HG03520 (cell line): ENCODE measurements at regions not wholly inside any gene's neighbourhood (a gene's known extent, or its start where the extent isn't known, plus 50 kb on each side); places are given as distances from the start of the nearest gene placed in this dataset.
"Not testable (repeated sequence)": the region's sequence is repeated elsewhere in the genome, so short reads cannot be mapped to it uniquely, and the experiment has no call there.

Experiments used
- ATAC-seq: cut with Tn5 transposase; IDR thresholded peaks from one replicate; pipeline ENCODE4 v1.9.1; 2021; ENCODE audit warnings: mild to moderate bottlenecking, moderate library complexity; ENCODE audit not compliant: unreplicated experiment

GRCh38 chr3:22729981-22730380 is 473.1 kb upstream of the UBE2E2 start:
- ATAC-seq = no peak

DNA sequence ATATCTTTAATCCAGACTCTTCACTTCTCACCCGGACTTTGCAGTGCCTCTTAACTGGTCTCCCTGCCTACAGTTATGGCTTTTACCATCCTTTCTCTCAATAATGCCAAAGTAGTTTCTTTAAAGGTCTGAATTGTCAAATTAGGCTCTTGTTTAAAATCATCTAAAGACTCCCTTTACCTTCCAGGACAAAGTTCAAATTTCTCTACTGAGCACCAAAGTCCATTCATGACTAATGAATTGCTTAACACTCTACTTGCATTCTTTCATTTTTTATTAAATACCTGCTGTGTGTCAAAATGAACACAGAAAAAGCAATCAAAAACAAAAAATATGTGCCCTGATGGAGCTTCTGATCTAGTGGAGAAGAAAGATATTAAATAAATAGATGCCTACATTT is 472.4 kb upstream of the UBE2E2 start:
- ATAC-seq = no peak

- no peak for ATAC-seq
Measured at GRCh38 chr3:22731901-22732300, 471.2 kb upstream of the UBE2E2 start.

- ATAC-seq = no peak
Measured at GRCh38 chr3:22732641-22733040, 470.5 kb upstream of the UBE2E2 start.

- no peak for ATAC-seq
Measured at GRCh38 chr3:22734207-22734606, 468.9 kb upstream of the UBE2E2 start.

DNA sequence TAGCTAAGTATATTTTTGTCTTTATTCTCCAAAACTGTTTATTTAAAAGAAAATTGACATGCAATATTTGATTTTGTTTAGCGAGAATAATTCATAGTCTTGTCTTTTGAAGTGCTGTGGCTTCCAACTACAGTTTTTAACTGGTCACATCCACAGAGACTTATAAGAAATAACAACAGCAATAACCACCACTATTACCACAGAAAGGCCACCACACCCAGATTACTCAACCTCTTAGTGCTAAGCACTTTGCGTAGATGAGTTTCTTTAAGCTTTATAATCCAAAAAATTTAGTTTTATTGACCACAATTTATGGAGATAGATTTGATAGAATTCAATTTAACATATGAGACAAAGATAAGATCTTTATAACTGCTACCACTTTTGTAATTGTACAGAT is 468.4 kb upstream of the UBE2E2 start:
- no peak for ATAC-seq

DNA sequence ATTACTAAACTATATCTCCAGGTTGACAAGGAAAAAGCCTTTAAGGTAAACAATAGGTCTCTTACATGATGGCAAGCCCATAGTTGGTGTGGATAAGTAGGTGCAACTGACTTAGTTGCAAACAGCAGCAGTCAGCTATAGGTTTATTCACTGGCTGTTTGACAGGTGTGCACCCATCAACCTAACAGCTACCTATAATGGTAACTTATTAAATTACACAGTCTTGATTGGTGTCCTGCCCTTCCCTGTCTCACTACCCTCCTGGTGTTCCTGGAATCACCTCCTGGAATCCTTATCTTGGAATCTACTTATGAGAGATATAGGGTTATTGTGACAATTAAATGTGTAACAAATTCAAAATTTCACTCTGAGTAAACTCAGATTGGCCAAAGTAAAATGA is 467.8 kb upstream of the UBE2E2 start:
- ATAC-seq = no peak

DNA sequence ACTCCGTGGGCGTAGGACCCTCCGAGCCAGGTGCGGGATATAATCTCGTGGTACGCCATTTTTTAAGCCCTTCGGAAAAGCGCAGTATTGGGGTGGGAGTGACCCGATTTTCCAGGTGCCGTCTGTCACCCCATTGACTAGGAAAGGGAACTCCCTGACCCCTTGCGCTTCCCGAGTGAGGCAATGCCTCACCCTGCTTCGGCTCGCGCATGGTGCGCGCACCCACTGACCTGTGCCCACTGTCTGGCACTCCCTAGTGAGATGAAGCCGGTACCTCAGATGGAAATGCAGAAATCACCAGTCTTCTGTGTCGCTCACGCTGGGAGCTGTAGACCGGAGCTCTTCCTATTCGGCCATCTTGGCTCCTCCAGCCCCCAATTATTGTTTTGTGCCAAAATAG is 459.7 kb upstream of the UBE2E2 start:
- not testable (repeated sequence) for ATAC-seq

GRCh38 chr3:22745321-22745720 is 457.8 kb upstream of the UBE2E2 start:
- ATAC-seq = no peak

DNA sequence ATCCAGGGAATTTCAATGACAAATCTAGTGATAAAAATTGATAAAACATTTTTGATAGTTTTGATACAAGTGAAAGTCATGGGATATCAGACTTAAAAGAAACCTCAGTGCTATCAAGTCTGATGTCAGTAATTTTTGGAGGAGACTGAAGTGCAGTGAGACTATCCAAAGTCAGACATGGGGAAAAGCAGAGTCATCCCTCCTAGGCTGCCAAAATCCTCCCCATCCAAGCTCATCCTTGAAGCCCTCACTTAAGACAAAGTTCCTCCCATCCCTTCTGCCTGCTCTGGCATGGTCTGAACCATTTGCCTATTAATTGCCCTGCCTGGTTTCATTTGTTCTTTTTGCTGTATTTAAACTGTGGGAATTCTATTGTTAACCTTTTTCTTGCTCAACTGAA is 456.9 kb upstream of the UBE2E2 start:
- no peak for ATAC-seq

DNA sequence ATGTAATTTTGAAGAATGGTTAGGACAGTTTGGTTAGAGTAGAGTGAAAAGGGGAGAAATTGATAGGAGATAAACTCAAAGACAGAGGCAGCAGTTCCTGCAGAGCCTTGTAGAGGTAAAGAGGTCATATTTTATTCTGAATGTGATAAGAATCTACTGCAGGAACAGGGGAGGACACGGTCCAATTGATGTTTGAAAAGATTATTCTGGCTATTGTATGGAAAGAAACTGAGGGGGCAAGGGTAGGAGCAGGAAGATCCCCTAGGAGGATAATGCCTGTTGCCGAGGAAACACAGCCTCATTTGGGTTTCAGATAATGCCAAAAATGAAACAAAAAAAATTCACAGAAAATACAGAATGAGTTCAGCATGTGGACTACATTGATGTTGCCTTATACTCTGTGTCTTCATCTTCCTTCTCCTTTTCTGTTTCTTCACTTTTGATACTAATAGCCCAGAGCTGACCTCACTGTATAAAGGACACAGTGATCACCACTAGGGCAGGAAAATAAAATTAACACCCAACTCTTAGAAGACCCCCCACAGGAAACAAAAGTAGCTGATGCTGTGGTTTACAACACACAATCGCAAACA is 454.6 kb upstream of the UBE2E2 start:
- ATAC-seq = no peak

DNA sequence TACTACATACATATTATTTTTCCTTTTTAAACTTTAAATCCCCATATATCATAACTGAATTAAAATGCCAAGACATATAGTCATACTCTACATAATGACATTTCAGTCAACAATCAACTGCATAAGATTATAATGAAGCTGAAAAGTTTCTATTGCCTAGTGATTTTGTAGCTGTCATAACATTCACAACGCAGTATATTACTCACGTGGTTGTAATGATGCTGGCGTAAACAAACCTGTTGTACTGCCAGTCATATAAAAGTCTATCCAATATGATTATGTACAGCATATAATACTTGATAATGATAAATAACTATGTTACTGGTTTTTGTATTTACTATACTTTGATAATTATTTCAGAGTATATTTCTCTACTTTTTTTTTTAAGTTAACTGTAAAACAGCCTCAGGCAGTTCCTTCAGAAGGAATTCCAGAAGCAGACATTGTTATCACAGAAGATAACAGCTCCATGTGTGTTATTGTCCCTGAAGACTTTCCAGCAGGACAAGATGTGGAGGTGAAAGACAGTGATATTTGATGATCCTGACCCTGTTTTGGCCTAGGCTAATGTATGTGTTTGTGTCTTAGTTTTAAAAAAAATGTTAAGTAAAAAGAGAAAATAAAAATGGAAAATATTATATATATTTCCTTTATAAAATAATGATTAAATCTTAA is 443.4 kb upstream of the UBE2E2 start:
- ATAC-seq = no peak

DNA sequence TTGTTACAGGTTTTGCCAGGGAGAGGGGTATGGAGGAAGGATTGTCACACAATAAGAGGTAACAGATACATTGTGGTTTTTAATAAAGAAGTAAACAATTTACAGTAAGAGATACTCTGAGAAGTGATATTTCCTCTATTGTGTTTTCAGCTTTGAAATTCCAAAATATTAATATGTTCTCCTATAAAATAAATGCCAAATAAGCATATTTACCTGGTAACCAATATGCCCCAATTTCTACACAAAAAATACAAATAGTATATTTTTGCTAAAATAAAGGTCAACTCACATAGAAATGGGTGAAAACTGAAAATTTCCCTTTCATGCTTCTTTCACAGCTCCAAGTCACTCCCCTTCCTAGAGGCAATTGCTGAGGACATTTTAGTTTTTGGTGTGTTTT is 437.4 kb upstream of the UBE2E2 start:
- no peak for ATAC-seq

GRCh38 chr3:22777834-22778233 is 425.3 kb upstream of the UBE2E2 start:
- no peak for ATAC-seq

DNA sequence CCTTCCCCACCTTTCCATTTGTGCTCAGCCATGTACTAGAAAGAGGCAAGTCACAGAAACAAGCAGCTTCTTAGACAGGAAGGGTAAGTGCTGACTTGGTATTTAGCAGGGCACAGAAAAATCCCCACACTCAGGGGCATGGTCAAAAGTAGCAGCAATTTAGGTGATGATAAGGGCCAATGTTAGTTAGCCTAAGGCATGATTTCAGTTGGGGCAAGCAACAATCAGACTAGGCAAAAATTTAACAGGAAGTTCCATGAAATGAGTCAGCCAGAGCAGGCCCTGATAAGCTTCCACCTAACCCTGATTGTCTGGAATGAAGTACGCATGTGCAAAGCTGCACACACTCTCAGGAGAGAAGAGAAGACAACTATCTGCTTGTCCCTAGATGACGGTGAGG is 423.4 kb upstream of the UBE2E2 start:
- ATAC-seq = no peak

- ATAC-seq = no peak
Measured at GRCh38 chr3:22792533-22792932, 410.6 kb upstream of the UBE2E2 start.

DNA sequence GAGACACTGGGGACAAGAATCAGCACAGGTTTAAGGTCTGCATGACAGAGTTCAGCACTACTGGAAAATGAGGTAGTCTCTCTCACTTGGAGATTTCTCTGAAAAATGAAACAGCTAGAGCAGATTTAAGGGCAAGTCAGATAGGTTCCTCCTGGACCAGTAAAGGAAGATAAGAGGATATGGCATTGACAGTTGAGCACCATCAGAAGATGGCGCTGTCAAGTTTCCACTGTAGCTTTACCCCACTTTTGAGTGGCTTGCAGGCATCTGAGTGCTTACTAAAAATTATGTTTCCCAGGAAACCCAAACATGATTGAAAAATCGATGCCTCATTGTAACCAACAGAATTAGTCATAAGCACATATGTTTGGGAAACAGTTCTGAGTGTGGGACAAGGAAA is 407.2 kb upstream of the UBE2E2 start:
- ATAC-seq = no peak

- ATAC-seq = no peak
Measured at GRCh38 chr3:22798461-22798860, 404.7 kb upstream of the UBE2E2 start.

DNA sequence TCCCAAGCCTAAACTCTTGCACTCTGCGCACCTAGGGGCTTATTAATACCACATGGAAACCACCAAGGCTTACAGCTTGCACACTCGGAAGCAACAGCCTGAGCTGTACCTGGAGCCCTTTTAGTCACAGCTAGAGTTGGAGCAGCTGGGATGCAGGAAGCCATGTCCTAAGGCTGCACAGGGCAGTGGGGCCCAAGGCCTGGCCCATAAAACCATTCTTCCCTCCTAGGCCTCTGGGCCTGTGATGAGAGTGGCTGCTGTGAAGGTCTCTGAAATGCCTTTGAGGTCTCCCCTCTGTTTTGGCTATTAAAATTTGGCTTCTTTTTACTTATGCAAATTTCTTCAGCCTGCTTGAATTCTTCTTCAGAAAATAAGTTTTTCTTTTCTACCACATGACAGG is 383.9 kb upstream of the UBE2E2 start:
- no peak for ATAC-seq

GRCh38 chr3:22835041-22835440 is 368.1 kb upstream of the UBE2E2 start:
- ATAC-seq = no peak

- no peak for ATAC-seq
Measured at GRCh38 chr3:22836131-22836530, 367.0 kb upstream of the UBE2E2 start.

GRCh38 chr3:22843854-22844253 is 359.3 kb upstream of the UBE2E2 start:
- no peak for ATAC-seq

DNA sequence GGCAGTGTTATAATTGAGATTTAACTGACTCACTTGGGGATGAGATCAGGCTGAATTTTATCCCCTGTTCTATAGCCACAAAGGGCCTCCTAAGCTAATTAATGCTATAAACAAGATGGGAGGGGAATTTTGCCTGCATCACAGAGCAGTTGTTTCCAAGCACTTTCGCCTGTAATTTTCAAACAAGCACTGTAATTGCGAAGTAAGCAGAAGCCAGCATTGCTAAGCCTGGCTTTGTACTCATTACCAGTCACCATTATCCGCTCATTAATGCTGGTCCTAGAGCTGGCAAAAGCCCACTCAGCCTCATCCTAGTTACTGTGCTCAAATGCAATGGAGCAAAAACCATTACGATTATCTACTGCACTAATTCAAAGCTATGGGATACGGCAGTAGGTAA is 356.6 kb upstream of the UBE2E2 start:
- no peak for ATAC-seq
